Breast epithelium (tissue), 4 donors: ENCODE measurements at regions not wholly inside any gene's neighbourhood (a gene's known extent, or its start where the extent isn't known, plus 50 kb on each side); places are given as distances from the start of the nearest gene placed in this dataset.

Experiments
- DNase-seq, 2 donors: peaks; one replicate each; pipeline ENCODE4 v3.0.0-alpha.2; 2019; ENCODE audit warnings: low spot score in 2 of 2
- H3K27ac ChIP-seq, 2 donors: fragments of 200-600 bp; sonication (generic) in 1 of 2; one replicate each; pipeline ENCODE4 v1.5.1; 2016 to 2019; ENCODE audit warnings: mild to moderate bottlenecking in 1 of 2
- H3K27me3 ChIP-seq, 2 donors: fragments of 200-600 bp; sonication (generic) in 1 of 2; one replicate each; pipeline versions ENCODE4 v1.5.1 to v1.6.0; 2017 to 2019; ENCODE audit warnings: control low read depth in 1 of 2, mild to moderate bottlenecking in 1 of 2
- H3K36me3 ChIP-seq: fragments of 200-600 bp; one replicate; pipeline ENCODE4 v1.5.1; 2019
- H3K4me1 ChIP-seq, 2 donors: fragments of 200-600 bp; sonication (generic); one replicate each; pipeline ENCODE4 v1.5.1; 2016 to 2019; ENCODE audit warnings: control low read depth in 1 of 2
- H3K4me3 ChIP-seq, 3 donors: fragments of 200-600 bp; sonication (generic); 1 replicate in 2 of 3; 2 replicates in 1 of 3; pipeline ENCODE4 v1.5.1; 2016 to 2019; ENCODE audit warnings: mild to moderate bottlenecking in 3 of 3, moderate library complexity in 2 of 3
- H3K9me3 ChIP-seq, 2 donors: fragments of 200-600 bp; sonication (generic) in 1 of 2; one replicate each; pipeline ENCODE4 v1.5.1; 2016 to 2019; ENCODE audit warnings: control low read depth in 1 of 2
- CTCF ChIP-seq, 3 donors: fragments of 450-650 bp; IDR thresholded peaks; one replicate each; pipeline ENCODE4 v1.5.1; 2016 to 2017; ENCODE audit warnings: antibody characterized with exemption in 3 of 3, mild to moderate bottlenecking in 3 of 3, moderate library complexity in 3 of 3
- POLR2A ChIP-seq: fragments of 450-650 bp; IDR thresholded peaks from one replicate; pipeline ENCODE4 v1.6.1; 2016; ENCODE audit warnings: antibody characterized with exemption, mild to moderate bottlenecking, moderate library complexity
- POLR2AphosphoS5 ChIP-seq, 3 donors: sonication (generic); formaldehyde crosslinking; IDR thresholded peaks; one replicate each; pipeline ENCODE4 v1.6.1; 2017; ENCODE audit warnings: antibody characterized with exemption in 3 of 3
- intact Hi-C: fragments of 100-400 bp; cut with DNase I; formaldehyde crosslinking; loops from one replicate; pipeline ENCODE4 v1.15.1; 2023; ENCODE audit warnings: low total_unique reads

- Histone ChIP-seq H3K4me3 (no peak overlapping the region), H3K27ac (no peak overlapping the region), H3K9me3 (no peaks in the 10 kb centered on the region), H3K36me3 (no peaks in the 10 kb centered on the region), H3K4me1 (no peaks in the 10 kb centered on the region), H3K27me3 (no peaks in the 10 kb centered on the region)
- TF ChIP-seq POLR2AphosphoS5 (IDR thresholded peaks at IDR 0.05) (no peak), CTCF (IDR thresholded peaks at IDR 0.05) (no peak), POLR2A (no peak)
- no peak for DNase-seq
- intact Hi-C loops, result no loop called here
Observed at GRCh38 chr7:67870396-67870795, 873.8 kb downstream of the TYW1 start.

GRCh38 chr7:67875558-67875957, 878.9 kb downstream of the TYW1 start:
- H3K27ac ChIP-seq, result no peak overlapping the region
- H3K4me3 ChIP-seq, result no peak overlapping the region
- TF ChIP-seq CTCF (IDR thresholded peaks at IDR 0.05), result no peak
- no peak for DNase-seq
- H3K36me3 ChIP-seq, result no peaks in the 10 kb centered on the region
- H3K4me1 ChIP-seq, result no peaks in the 10 kb centered on the region
- peaks cover 0 to 5% of the 10 kb centered on the region in 2 donors for H3K27me3 ChIP-seq
- no peaks in the 10 kb centered on the region for H3K9me3 ChIP-seq
- intact Hi-C loops, result no loop called here

- no peaks in the 10 kb centered on the region for H3K4me1 ChIP-seq
- no peaks in the 10 kb centered on the region for H3K36me3 ChIP-seq
- H3K9me3 ChIP-seq, result no peaks in the 10 kb centered on the region
- intact Hi-C loops, result no loop called here
- H3K27ac ChIP-seq, result no peak overlapping the region
- TF ChIP-seq POLR2A (no peak), CTCF (IDR thresholded peaks at IDR 0.05) (no peak), POLR2AphosphoS5 (IDR thresholded peaks at IDR 0.05) (no peak)
- no peak overlapping the region for H3K4me3 ChIP-seq
- peaks cover 0 to 5% of the 10 kb centered on the region in 2 donors for H3K27me3 ChIP-seq
- no peak for DNase-seq
Observed at GRCh38 chr7:67878808-67879207, 882.2 kb downstream of the TYW1 start.

GRCh38 chr7:67882843-67883242, 886.2 kb downstream of the TYW1 start:
- H3K4me3 ChIP-seq, result no peak overlapping the region
- intact Hi-C loops, result no loop called here
- TF ChIP-seq POLR2AphosphoS5 (IDR thresholded peaks at IDR 0.05) (no peak), CTCF (IDR thresholded peaks at IDR 0.05) (no peak), POLR2A (no peak)

GRCh38 chr7:67890316-67890715, 893.7 kb downstream of the TYW1 start:
- no peaks in the 10 kb centered on the region for H3K27me3 ChIP-seq
- no peak for DNase-seq
- peaks cover 15 to 22% of the 10 kb centered on the region in 2 donors for H3K9me3 ChIP-seq
- H3K27ac ChIP-seq, result no peak overlapping the region
- H3K36me3 ChIP-seq, result no peaks in the 10 kb centered on the region
- TF ChIP-seq POLR2AphosphoS5 (IDR thresholded peaks at IDR 0.05) (no peak), CTCF (IDR thresholded peaks at IDR 0.05) (no peak), POLR2A (no peak)
- H3K4me3 ChIP-seq, result no peak overlapping the region
- no peaks in the 10 kb centered on the region for H3K4me1 ChIP-seq
- intact Hi-C loops, result no loop called here

More at GRCh38 chr7:67882843-67883242, 886.2 kb downstream of the TYW1 start:
- no peak overlapping the region for H3K27ac ChIP-seq
- peaks cover 0 to 5% of the 10 kb centered on the region in 2 donors for H3K27me3 ChIP-seq
- no peaks in the 10 kb centered on the region for H3K36me3 ChIP-seq
- no peaks in the 10 kb centered on the region for H3K4me1 ChIP-seq
- DNase-seq, result no peak
- peaks cover 0 to 9% of the 10 kb centered on the region in 2 donors for H3K9me3 ChIP-seq
